A549 (cell line): ENCODE measurements at regions not wholly inside any gene's neighbourhood (a gene's known extent, or its start where the extent isn't known, plus 50 kb on each side); places are given as distances from the start of the nearest gene placed in this dataset.

ENCODE experiments used
- ATAC-seq, 2 experiments: fragments of 200-7000 bp in 1 of 2; fragments of >200 bp in 1 of 2; cut with Nextera tagmentation in 1 of 2; cut with Tn5 transposase in 1 of 2; 3 replicates each; pipeline versions ENCODE4 v1.8.0 to v1.9.1; 2018 to 2020; ENCODE audit warnings: mild to moderate bottlenecking in 1 of 2, moderate library complexity in 1 of 2
- CTCF ChIA-PET: fragments of 300-600 bp; sonication (Branson Sonifier 250); formaldehyde crosslinking; extraction: SDS; loops from one replicate; lab custom pipeline; 2021; ENCODE audit warnings: antibody characterized with exemption, inconsistent platforms; lab: Yijun Ruan, JAX
- POLR2A ChIA-PET: fragments of 350-600 bp; formaldehyde crosslinking; extraction: SDS; loops from one replicate; lab custom pipeline; 2021; ENCODE audit warnings: antibody characterized with exemption, inconsistent platforms; lab: Yijun Ruan, JAX
- DNase-seq, 2 experiments: peaks; one replicate each; pipeline versions ENCODE4 v3.0.0 to v3.0.0-alpha.2; 2011 to 2016; ENCODE audit warnings: low read depth in 1 of 2, low spot score in 1 of 2
- FAIRE-seq: peaks from 2 replicates; lab custom pipeline; 2011; peaks lifted over from hg19 to GRCh38; lab: Jason Lieb, UNC
- H3K27ac ChIP-seq, 2 experiments: fragments of >200 bp; sonication (Bioruptor Twin); formaldehyde crosslinking; 3 replicates each; pipeline ENCODE4 v1.5.1; 2016 to 2017
- H3K4me1 ChIP-seq: fragments of >200 bp; sonication (Bioruptor Twin); formaldehyde crosslinking; 3 replicates; pipeline ENCODE4 v1.6.1; 2016
- H3K4me2 ChIP-seq: fragments of >200 bp; sonication (Bioruptor Twin); formaldehyde crosslinking; 3 replicates; pipeline ENCODE4 v1.6.1; 2016
- H3K4me3 ChIP-seq: fragments of >200 bp; sonication (Bioruptor Twin); formaldehyde crosslinking; 3 replicates; pipeline ENCODE4 v1.5.1; 2016
- H3K9me3 ChIP-seq: fragments of >200 bp; sonication (Bioruptor Twin); formaldehyde crosslinking; 3 replicates; pipeline ENCODE4 v1.6.1; 2016
- ATOH8 ChIP-seq: fragments of 250-450 bp; sonication (Bioruptor Pico); IDR thresholded peaks from 2 replicates; pipeline ENCODE4 v1.5.0; 2020; ENCODE audit warnings: low read depth, mild to moderate bottlenecking, moderate library complexity
- BCL3 ChIP-seq: fragments of >200 bp; sonication (Bioruptor Twin); formaldehyde crosslinking; IDR thresholded peaks from 3 replicates; pipeline ENCODE4 v1.6.1; 2016
- CBX2 ChIP-seq: fragments of 200-600 bp; sonication (generic); IDR thresholded peaks from 2 replicates; pipeline ENCODE4 v1.6.1; 2016; ENCODE audit warnings: low read depth, mild to moderate bottlenecking, borderline replicate concordance
- CBX8 ChIP-seq: fragments of 200-600 bp; sonication (generic); IDR thresholded peaks from 2 replicates; pipeline ENCODE4 v1.6.1; 2016
- CEBPB ChIP-seq, 2 experiments: fragments of >200 bp in 1 of 2; sonication (Bioruptor Twin) in 1 of 2; formaldehyde crosslinking in 1 of 2; IDR thresholded peaks; 2 replicates each; pipeline ENCODE4 v1.6.1; 2012 to 2016
- EHF ChIP-seq: fragments of 250-450 bp; sonication (Bioruptor Pico); IDR thresholded peaks from 2 replicates; pipeline ENCODE4 v1.5.0; 2020; ENCODE audit warnings: mild to moderate bottlenecking
- EP300 ChIP-seq, 2 experiments: fragments of >200 bp; sonication (Bioruptor Twin); formaldehyde crosslinking; IDR thresholded peaks; 2 replicates in 1 of 2; 3 replicates in 1 of 2; pipeline ENCODE4 v1.6.1; 2016 to 2017
- FOSB ChIP-seq: fragments of 250-450 bp; sonication (Bioruptor Pico); IDR thresholded peaks from 2 replicates; pipeline ENCODE4 v1.5.0; 2020; ENCODE audit warnings: mild to moderate bottlenecking, moderate library complexity
- FOSL2 ChIP-seq, 2 experiments: fragments of 450-650 bp in 1 of 2; fragments of >200 bp in 1 of 2; sonication (Bioruptor Twin) in 1 of 2; formaldehyde crosslinking; IDR thresholded peaks; 2 replicates each; pipeline versions ENCODE4 v1.5.0 to v1.6.1; 2016 to 2020; ENCODE audit warnings: mild to moderate bottlenecking in 1 of 2, moderate library complexity in 1 of 2
- GATA3 ChIP-seq: IDR thresholded peaks from 2 replicates; pipeline ENCODE4 v1.6.1; 2012; ENCODE audit warnings: borderline replicate concordance
- HDAC2 ChIP-seq: fragments of 200-600 bp; sonication (generic); IDR thresholded peaks from 2 replicates; pipeline ENCODE4 v1.6.1; 2016
- HES2 ChIP-seq: fragments of >200 bp; sonication (Bioruptor Twin); formaldehyde crosslinking; IDR thresholded peaks from 2 replicates; pipeline ENCODE4 v1.6.1; 2016
- JUN ChIP-seq, 2 experiments: fragments of >200 bp; sonication (Bioruptor Twin); formaldehyde crosslinking; IDR thresholded peaks; 2 replicates in 1 of 2; 3 replicates in 1 of 2; pipeline ENCODE4 v1.6.1; 2016 to 2017
- KDM1A ChIP-seq: fragments of 200-600 bp; sonication (generic); IDR thresholded peaks from 2 replicates; pipeline ENCODE4 v1.6.1; 2016; ENCODE audit warnings: low read depth, mild to moderate bottlenecking
- KDM5A ChIP-seq: fragments of 200-600 bp; sonication (generic); IDR thresholded peaks from 2 replicates; pipeline ENCODE4 v1.6.1; 2016; ENCODE audit warnings: antibody characterized with exemption, mild to moderate bottlenecking
- MAZ ChIP-seq: fragments of 150-350 bp; IDR thresholded peaks from 2 replicates; pipeline ENCODE4 v1.6.1; 2014; ENCODE audit warnings: antibody characterized with exemption, low read depth, low read length, borderline replicate concordance
- MYC ChIP-seq: IDR thresholded peaks from 2 replicates; pipeline ENCODE4 v1.6.1; 2012; ENCODE audit warnings: mild to moderate bottlenecking, inconsistent platforms, low read length, improper control_type of control experiment, borderline replicate concordance
- NFE2L2 ChIP-seq: fragments of 150-350 bp; conservative IDR thresholded peaks from 2 replicates; pipeline ENCODE4 v1.6.1; 2014; ENCODE audit warnings: low read length
- NPAS2 ChIP-seq: fragments of 250-450 bp; sonication (Bioruptor Pico); IDR thresholded peaks from 2 replicates; pipeline ENCODE4 v1.8.0; 2022; ENCODE audit warnings: mild to moderate bottlenecking, moderate library complexity, borderline replicate concordance
- NR3C1 ChIP-seq: fragments of >200 bp; sonication (Bioruptor Twin); formaldehyde crosslinking; IDR thresholded peaks from 3 replicates; pipeline ENCODE4 v1.6.1; 2017
- PBX3 ChIP-seq: IDR thresholded peaks from 2 replicates; pipeline ENCODE4 v1.6.1; 2012
- PHF8 ChIP-seq: fragments of 200-600 bp; sonication (generic); IDR thresholded peaks from 2 replicates; pipeline ENCODE4 v1.6.1; 2016; ENCODE audit warnings: low read depth, mild to moderate bottlenecking, antibody characterized with exemption, moderate library complexity, borderline replicate concordance
- POLR2A ChIP-seq: IDR thresholded peaks from 2 replicates; pipeline ENCODE4 v1.6.1; 2012; ENCODE audit warnings: mild to moderate bottlenecking, low read length
- RAD21 ChIP-seq, 2 experiments: fragments of >200 bp in 1 of 2; sonication (Bioruptor Twin) in 1 of 2; formaldehyde crosslinking in 1 of 2; IDR thresholded peaks in 1 of 2; conservative IDR thresholded peaks in 1 of 2; 2 replicates in 1 of 2; 3 replicates in 1 of 2; pipeline ENCODE4 v1.6.1; 2012 to 2018; ENCODE audit warnings: inconsistent platforms in 1 of 2
- RARB ChIP-seq: fragments of 250-450 bp; sonication (Bioruptor Pico); IDR thresholded peaks from 2 replicates; pipeline ENCODE4 v1.8.0; 2021; ENCODE audit warnings: mild to moderate bottlenecking, moderate library complexity
- RNF2 ChIP-seq: fragments of 200-600 bp; sonication (generic); IDR thresholded peaks from 2 replicates; pipeline ENCODE4 v1.6.1; 2016; ENCODE audit warnings: low read depth, mild to moderate bottlenecking, antibody characterized with exemption, moderate library complexity, borderline replicate concordance
- SMC3 ChIP-seq: fragments of >200 bp; sonication (Bioruptor Twin); formaldehyde crosslinking; IDR thresholded peaks from 3 replicates; pipeline ENCODE4 v1.6.1; 2018; ENCODE audit warnings: inconsistent platforms
- SREBF2 ChIP-seq: fragments of 450-650 bp; IDR thresholded peaks from 2 replicates; pipeline ENCODE4 v1.6.1; 2014; ENCODE audit warnings: mild to moderate bottlenecking, moderate library complexity
- USF2 ChIP-seq: fragments of 450-650 bp; IDR thresholded peaks from 2 replicates; pipeline ENCODE4 v1.6.1; 2014; ENCODE audit warnings: antibody characterized with exemption
- ZC3H11A ChIP-seq: fragments of 450-650 bp; IDR thresholded peaks from 2 replicates; pipeline ENCODE4 v1.6.1; 2014; ENCODE audit warnings: antibody characterized with exemption, mild to moderate bottlenecking
- ZFP36 ChIP-seq: fragments of 450-650 bp; IDR thresholded peaks from 2 replicates; pipeline ENCODE4 v1.6.1; 2014; ENCODE audit warnings: borderline replicate concordance; ENCODE audit not compliant: partially characterized antibody
- ZNF302 ChIP-seq: fragments of 250-450 bp; sonication (Bioruptor Pico); IDR thresholded peaks from 2 replicates; pipeline ENCODE4 v1.9.0; 2021; ENCODE audit warnings: inconsistent platforms, mild to moderate bottlenecking, moderate library complexity
- WGBS: methylation state at CpG from one replicate; pipeline ENCODE4 v1.1.6; 2017; ENCODE audit errors: missing lambda C conversion rate; 5-methylcytosine and 5-hydroxymethylcytosine counted together

GRCh38 chr1:229041946-229042345, 229.0 kb upstream of the RAB4A start:
- WGBS: 78% methylated on average over 9 of the region's 9 CpGs
- Histone ChIP-seq H3K4me3 (no peak overlapping the region), H3K9me3 (no peaks in the 10 kb centered on the region), H3K4me1 (no peaks in the 10 kb centered on the region), H3K4me2 (no peak overlapping the region), H3K27ac (no peak overlapping the region)
- TF ChIP-seq NPAS2 (no peak), CEBPB (IDR thresholded peaks at IDR 0.05) (no peak), BCL3 (no peak), NFE2L2 (no peak), MAZ (no peak)
- ATAC-seq (no peak), DNase-seq (no peak), FAIRE-seq (no peak)
- POLR2A ChIA-PET: no interaction called here
- CTCF ChIA-PET: no interaction called here

GRCh38 chr1:229042482-229042881, 228.4 kb upstream of the RAB4A start:
- POLR2A ChIA-PET: no interaction called here
- WGBS: 45% methylated on average over 4 of the region's 4 CpGs
- no peak for FAIRE-seq
- Histone ChIP-seq H3K4me1 (no peaks in the 10 kb centered on the region), H3K4me3 (no peak overlapping the region), H3K4me2 (no peak overlapping the region), H3K27ac (no peak overlapping the region), H3K9me3 (no peaks in the 10 kb centered on the region)
- no peak for DNase-seq
- CTCF ChIA-PET: no interaction called here
- TF ChIP-seq JUN (IDR thresholded peaks at IDR 0.05) (no peak), USF2 (no peak), FOSL2 (IDR thresholded peaks at IDR 0.05) (no peak), FOSL2 (CRISPR knock-in tag; IDR thresholded peaks at IDR 0.05) (no peak), PHF8 (no peak), RARB (CRISPR knock-in tag) (no peak), CBX8 (no peak), NR3C1 (no peak), MAZ (no peak), SMC3 (no peak), ZFP36 (no peak), RAD21 (conservative IDR thresholded peaks at IDR 0.05 in 1 of 2, IDR thresholded peaks at IDR 0.05 in 1 of 2) (no peak), NFE2L2 (no peak), POLR2A (no peak)
- ATAC-seq: no peak

- H3K4me2 ChIP-seq: no peak overlapping the region
- WGBS: 58% methylated on average over 2 of the region's 2 CpGs
- no peaks in the 10 kb centered on the region for H3K9me3 ChIP-seq
- H3K4me1 ChIP-seq: no peaks in the 10 kb centered on the region
- ATAC-seq: no peak
- CTCF ChIA-PET: no interaction called here
- POLR2A ChIA-PET: no interaction called here
- no peak for TF ChIP-seq ZNF302
- no peak for TF ChIP-seq CEBPB (IDR thresholded peaks at IDR 0.05)
- TF ChIP-seq NFE2L2: no peak
- no peak for TF ChIP-seq KDM1A
- TF ChIP-seq ATOH8 (CRISPR knock-in tag): no peak
- TF ChIP-seq MAZ: no peak
- TF ChIP-seq EP300 (IDR thresholded peaks at IDR 0.05): no peak
- TF ChIP-seq FOSB: no peak
- no peak for TF ChIP-seq MYC
- no peak for TF ChIP-seq KDM5A
- no peak for TF ChIP-seq ZC3H11A
- no peak for TF ChIP-seq HES2
- no peak for TF ChIP-seq RNF2
- no peak for TF ChIP-seq RAD21 (conservative IDR thresholded peaks at IDR 0.05 in 1 of 2, IDR thresholded peaks at IDR 0.05 in 1 of 2)
- no peak for TF ChIP-seq SREBF2
- no peak for TF ChIP-seq HDAC2
- TF ChIP-seq GATA3: no peak
- TF ChIP-seq PBX3: no peak
- TF ChIP-seq CBX2: no peak
- no peak for TF ChIP-seq EHF
- no peak for FAIRE-seq
- no peak for DNase-seq
- H3K4me3 ChIP-seq: no peak overlapping the region
- no peak overlapping the region for H3K27ac ChIP-seq
Measured at GRCh38 chr1:229043115-229043514, 227.8 kb upstream of the RAB4A start.
